ENCODE measurements at regions not wholly inside any gene's neighbourhood (a gene's known extent, or its start where the extent isn't known, plus 50 kb on each side); places are given as distances from the start of the nearest gene placed in this dataset.
"Not testable (repeated sequence)": the region's sequence is repeated elsewhere in the genome, so short reads cannot be mapped to it uniquely, and the experiment has no call there.

DNA sequence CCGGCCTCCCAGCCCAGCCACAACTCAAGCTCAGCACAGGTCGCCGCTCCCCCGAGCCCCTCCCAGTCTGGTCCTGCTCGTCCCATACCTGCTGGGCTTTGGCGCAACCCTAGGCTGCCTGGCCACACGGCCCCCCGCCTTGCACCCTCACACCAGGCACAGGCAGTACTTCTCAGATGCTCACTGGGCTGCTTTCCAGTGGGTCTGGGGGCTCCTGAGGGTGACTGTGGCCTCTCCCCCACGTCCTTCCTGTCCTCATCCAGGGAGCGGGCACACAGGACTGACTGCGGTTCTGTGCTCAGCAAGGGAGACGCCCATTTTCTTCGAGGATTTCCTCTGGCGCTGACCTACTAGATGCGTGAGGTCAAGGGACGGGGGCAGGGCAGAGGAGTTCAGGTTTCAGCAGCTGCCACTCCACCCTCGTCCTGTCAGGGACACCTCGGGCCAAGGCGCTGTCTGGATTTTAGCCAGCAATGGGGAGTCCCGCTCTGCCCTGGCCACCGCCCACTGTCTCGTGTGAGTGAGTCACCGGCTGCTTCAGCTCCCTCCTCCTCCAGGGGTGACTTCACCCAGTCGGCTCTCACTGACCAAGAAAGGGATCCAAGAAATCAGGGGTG is 115.8 kb downstream of the NPIPB11 start:
- CTCF ChIA-PET = no interaction called here

DNA sequence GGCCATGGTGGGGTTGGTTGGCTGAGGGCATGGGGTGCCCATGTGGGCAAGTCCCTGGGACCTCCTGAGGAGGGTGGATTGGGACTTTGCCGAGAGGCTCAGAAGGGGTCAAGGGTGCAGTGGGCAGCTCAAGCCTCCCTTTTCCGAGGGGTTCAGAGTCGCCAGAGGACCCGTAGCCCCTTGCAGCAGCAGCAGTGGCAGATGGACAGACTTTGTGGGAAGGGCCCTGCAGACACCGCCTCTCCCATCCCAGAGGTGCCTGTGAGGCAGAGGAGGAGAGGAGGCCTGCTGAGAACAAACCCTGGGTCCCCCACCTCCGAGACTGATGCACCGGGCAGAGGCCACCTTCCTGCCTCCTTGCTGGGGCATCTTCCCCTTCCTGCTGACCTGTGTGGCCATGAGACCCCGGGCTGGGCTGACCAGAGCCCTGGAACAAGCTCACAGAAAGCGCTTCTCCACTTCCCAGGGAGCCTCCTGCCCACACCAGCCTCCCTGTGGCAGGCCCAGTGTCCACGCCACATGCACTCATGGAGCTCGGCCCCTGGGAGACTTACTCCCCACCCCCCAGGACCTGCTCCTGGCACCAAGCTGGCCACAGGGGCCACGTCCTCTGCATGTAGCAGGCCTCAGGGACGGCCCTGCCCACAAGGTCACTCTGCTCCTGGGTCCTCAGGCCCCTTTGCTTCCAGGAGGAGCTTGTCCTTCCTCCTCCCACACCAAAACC is 116.8 kb downstream of the NPIPB11 start:
- H3K27ac Mint-ChIP-seq; H3K36me3 Mint-ChIP-seq; H3K4me3 Mint-ChIP-seq; ATAC-seq; CTCF ChIA-PET; H3K4me1 Mint-ChIP-seq; H3K27me3 Mint-ChIP-seq; DNase-seq; H3K9me3 Mint-ChIP-seq (ENCODE audit: low read depth): not testable (repeated sequence)

More for the DNA sequence above, 115.8 kb downstream of the NPIPB11 start:
- peak; percentile 91 for ATAC-seq
- Mint-ChIP-seq H3K4me1 (peaks cover 8% of the 10 kb centered on the region), H3K4me3 (peak overlapping the region; percentile 18), H3K9me3 (ENCODE audit: low read depth) (no peaks in the 10 kb centered on the region), H3K27me3 (no peaks in the 10 kb centered on the region), H3K36me3 (no peaks in the 10 kb centered on the region), H3K27ac (no peak overlapping the region)
- DNase-seq = peak; percentile 80

DNA sequence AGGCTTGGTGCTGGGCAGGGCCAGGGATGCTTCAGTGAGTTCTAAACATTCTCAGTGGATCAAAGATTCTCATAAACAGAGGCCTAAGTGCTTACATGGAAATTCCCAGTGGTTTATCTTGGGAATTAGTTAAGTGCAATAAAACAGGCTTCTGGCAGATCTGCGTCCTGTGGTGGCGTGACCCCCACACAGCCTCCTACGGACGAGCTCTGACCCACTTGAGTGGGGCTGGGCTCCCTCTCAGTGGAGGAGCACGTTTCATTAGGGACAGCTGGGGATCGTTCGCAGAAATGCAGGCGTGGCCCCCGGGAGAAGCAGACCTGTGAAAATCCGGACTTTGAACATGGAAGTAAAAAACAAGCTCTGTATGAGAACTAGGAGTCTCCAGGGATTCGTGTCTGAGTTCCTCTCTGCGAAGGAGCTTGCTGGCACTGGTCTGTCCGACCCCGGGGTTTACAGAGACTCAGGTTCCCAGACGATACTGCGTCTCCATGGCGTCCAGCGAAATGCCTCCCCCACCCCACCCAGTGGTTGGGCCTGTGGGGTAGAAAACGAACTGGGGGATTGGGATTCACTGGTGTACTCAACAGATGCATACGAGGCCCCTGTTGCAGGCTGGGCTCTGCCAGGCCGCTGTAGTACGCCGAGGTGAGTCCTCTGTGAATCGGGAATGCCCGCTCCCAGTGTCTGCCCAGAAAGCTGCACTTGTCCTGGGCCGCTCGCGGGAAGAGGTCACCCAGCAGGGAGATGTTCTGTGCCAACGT is 117.6 kb downstream of the NPIPB11 start:
- H3K27ac Mint-ChIP-seq; H3K4me3 Mint-ChIP-seq; ATAC-seq; H3K9me3 Mint-ChIP-seq (ENCODE audit: low read depth); H3K36me3 Mint-ChIP-seq; DNase-seq; CTCF ChIA-PET; H3K27me3 Mint-ChIP-seq: not testable (repeated sequence)
- peaks cover 11% of the 10 kb centered on the region for H3K4me1 Mint-ChIP-seq

DNA sequence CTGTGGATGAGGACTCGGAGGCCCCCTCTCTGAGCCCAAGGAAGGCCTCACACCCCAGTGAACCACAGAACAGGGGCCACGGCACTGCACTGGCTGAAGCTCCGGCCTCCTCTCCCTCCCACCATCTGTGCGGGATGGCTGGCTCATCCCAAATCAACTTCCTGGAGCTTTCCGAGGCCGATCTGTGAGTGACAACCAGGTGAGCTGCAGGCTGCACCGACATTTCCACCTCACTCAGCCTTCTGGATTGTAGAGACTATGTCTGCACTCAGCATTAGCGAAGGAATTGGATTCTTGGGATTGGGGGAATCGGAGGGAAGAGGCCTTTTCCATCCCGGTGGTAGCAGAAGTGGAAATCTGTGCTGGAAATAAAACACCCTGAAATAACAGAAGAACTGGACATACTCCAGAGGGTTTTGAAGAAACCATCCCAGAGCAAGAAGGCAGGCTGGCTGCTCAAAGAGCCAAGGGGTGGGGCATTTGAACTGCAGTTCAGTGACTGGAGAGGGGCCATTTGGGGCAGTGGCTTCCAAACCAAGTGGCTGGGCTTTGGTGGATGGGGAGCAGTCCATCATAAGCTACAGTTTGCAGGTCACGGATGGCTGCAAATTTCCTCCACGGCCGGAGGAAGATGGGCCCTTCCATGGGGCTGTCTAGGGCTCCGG is 118.5 kb downstream of the NPIPB11 start:
- H3K36me3 Mint-ChIP-seq; H3K9me3 Mint-ChIP-seq (ENCODE audit: low read depth); DNase-seq; H3K27ac Mint-ChIP-seq; ATAC-seq; CTCF ChIA-PET; H3K27me3 Mint-ChIP-seq; H3K4me3 Mint-ChIP-seq: not testable (repeated sequence)
- peaks cover 11% of the 10 kb centered on the region for H3K4me1 Mint-ChIP-seq

DNA sequence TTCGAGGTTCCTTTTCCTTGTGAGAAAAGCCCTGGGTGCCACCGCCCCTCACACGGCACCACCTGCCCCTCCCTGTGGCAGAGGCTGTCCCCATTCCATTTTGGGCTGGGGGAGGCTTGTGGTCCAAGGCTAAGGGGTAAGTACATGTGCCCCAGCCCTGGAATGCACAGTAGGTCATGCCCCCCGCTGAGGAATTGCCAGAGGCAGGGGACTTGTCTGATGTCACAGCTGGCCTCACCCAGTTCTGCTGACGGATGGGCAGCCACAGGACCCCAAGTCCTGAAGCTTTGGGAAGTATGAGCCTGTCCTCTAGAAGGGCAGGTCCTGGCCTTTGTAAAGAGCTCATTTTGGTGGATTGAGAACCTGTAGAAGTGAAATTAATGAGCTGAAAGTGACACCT is 119.3 kb downstream of the NPIPB11 start:
- CTCF ChIA-PET; H3K27ac Mint-ChIP-seq; H3K36me3 Mint-ChIP-seq; H3K27me3 Mint-ChIP-seq; ATAC-seq; H3K9me3 Mint-ChIP-seq (ENCODE audit: low read depth); H3K4me3 Mint-ChIP-seq; DNase-seq: not testable (repeated sequence)
- peaks cover 11% of the 10 kb centered on the region for H3K4me1 Mint-ChIP-seq

DNA sequence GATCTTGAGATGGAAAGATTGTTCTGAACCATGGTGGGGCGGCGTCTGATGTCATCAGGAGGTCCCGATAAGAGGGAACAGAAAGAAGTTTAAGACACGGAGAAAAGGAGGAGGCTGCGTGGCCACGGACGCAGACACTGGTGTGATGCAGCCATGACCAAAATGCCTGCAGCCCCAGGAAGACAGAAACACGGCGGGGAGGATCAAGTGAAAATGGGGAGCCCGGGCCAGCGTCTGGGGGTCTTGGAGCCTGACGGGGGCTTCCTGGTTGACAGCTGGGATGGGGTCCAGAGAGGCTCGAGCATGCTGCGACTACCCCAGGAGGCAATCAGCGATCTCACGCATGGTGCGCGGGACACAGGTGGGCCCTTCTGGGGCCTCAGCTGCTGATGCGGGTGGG is 119.7 kb downstream of the NPIPB11 start:
- peaks cover 11% of the 10 kb centered on the region for H3K4me1 Mint-ChIP-seq
- DNase-seq; ATAC-seq; H3K36me3 Mint-ChIP-seq; H3K27me3 Mint-ChIP-seq; H3K4me3 Mint-ChIP-seq; H3K27ac Mint-ChIP-seq; CTCF ChIA-PET; H3K9me3 Mint-ChIP-seq (ENCODE audit: low read depth): not testable (repeated sequence)

DNA sequence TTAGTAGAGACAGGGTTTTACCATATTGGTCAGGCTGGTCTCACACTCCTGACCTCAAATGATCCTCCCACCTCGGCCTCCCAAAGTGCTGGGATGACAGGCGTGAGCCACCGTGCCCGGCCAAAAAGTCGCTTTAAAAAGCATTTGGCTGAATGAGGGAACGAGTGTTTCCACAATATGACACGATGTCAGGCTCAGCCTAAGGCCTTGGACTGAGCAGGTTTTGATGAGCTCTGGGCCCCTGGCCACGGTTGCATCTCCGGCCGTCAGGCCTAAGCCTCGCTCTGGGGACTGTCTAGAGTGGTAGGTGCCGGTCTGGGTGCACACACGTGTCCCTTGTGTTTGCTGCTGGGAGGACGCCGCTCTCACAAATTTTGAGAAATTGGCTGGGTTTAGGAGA is 120.3 kb downstream of the NPIPB11 start:
- DNase-seq; ATAC-seq; H3K4me3 Mint-ChIP-seq; H3K36me3 Mint-ChIP-seq; H3K27ac Mint-ChIP-seq; H3K27me3 Mint-ChIP-seq; H3K9me3 Mint-ChIP-seq (ENCODE audit: low read depth); CTCF ChIA-PET: not testable (repeated sequence)
- peaks cover 11% of the 10 kb centered on the region for H3K4me1 Mint-ChIP-seq

DNA sequence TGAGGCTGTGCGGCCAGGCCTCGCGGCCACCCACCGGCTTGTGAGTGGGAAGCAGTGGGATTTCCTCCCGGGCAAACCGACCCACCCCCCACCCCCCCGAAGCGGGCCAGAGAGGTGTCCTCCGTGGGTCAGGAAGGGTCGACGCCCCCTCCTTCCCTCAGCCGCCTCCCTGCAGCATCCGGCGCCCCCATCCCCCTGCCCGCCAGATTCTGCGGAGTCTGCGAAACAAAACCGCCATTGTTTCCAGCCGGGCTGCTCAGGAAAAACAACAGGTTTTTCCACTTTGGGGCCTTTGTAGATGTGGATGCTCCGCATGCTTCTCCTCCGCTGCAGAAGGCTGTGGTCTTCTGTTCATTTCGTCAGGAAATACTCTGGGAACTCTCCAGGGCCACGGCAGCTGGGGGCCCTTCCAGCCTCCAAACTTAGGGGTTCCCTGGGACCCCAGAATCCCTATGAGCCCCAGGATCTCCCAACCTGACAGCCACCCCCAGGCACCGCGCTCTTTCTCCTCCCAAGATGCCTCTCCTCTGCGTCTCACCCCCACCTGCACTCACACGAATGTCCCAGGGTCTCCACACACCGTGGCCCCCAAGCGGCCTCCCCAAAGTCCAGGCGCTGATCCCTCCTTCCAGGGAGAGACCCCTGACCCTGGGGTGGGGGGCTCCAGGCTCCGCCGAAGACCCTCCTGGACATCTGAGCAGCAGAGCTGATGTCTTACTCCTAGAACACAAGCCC is 121.2 kb downstream of the NPIPB11 start:
- H3K27ac Mint-ChIP-seq; H3K9me3 Mint-ChIP-seq (ENCODE audit: low read depth); H3K36me3 Mint-ChIP-seq; ATAC-seq; H3K4me3 Mint-ChIP-seq; H3K4me1 Mint-ChIP-seq; CTCF ChIA-PET; H3K27me3 Mint-ChIP-seq; DNase-seq: not testable (repeated sequence)

DNA sequence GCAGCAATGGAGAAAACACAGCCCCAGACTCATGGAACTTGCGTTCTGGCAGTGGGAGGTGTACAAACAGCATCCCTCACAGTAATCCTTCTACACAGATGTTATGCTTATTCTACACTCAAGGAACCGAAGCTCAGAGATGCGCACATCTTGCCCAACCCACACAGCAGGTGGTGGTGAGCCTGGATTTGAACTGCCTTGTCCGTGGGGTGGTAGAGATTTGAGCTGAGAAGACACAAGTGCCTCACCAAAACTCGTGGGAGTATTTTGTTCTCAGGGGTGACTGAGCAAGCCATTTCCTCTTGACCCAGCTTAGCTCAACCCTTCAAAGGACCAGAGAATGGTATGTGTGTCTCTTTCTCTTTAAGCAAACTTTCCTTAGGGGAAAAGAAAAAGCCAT is 121.8 kb downstream of the NPIPB11 start:
- ATAC-seq; CTCF ChIA-PET; H3K27ac Mint-ChIP-seq; H3K36me3 Mint-ChIP-seq; H3K4me1 Mint-ChIP-seq; H3K9me3 Mint-ChIP-seq (ENCODE audit: low read depth); DNase-seq; H3K27me3 Mint-ChIP-seq; H3K4me3 Mint-ChIP-seq: not testable (repeated sequence)

DNA sequence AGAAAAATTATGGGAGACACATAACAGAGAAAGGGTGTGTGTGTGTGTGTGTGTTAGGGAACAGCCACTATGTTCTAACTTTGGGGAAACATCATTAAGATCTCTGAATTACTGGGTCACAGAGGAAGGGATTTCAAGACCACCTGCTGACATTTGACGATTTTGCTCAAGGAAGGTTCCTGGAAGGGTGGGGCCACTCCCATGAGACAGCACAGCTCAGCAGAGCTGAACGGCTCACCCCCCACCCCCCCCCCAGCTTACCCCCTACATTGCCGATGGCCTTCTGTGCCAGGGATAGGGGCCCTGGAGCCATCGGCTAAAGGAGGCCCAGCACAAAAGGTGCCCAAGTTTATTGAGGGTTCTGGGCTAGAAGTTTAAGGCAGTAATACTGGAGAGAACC is 122.4 kb downstream of the NPIPB11 start:
- H3K36me3 Mint-ChIP-seq; ATAC-seq; DNase-seq; H3K27me3 Mint-ChIP-seq; H3K4me3 Mint-ChIP-seq; CTCF ChIA-PET; H3K9me3 Mint-ChIP-seq (ENCODE audit: low read depth); H3K27ac Mint-ChIP-seq; H3K4me1 Mint-ChIP-seq: not testable (repeated sequence)

DNA sequence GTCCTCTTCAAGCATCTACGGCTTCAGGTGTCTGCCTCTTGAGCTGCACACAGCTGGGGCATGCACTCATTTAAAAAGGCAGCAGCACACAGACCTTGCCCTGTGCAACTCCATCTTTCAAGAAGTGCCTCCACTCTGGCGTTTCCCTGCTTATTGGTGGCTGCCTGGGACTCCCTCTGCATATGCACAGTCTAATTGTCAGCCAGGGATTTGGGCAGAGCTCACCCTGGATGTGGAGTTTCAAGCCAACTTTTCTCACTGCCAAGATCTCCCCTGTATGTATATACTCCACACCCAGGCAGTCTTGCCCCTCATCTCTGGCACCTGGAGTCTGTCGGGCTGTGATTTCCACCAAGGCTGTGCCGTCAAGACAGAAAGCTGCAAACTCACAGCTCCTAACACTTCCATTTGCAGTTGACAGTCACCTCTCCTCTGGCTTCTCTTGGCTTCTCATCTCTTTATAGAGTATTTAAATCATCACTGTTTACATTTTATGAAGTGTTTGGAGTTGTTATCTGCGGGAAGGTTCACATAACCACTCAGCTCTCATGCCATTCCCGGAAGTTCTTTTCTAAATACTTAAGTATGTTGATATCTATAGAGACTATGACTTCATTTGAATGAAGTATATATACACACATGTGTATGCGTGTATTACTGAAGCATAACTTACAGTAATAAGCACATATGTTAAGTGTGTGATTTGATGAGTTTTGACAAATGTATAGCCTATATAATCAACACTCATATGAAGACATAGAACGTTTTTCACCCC is 128.2 kb downstream of the NPIPB11 start:
- H3K9me3 Mint-ChIP-seq (ENCODE audit: low read depth); ATAC-seq; H3K27ac Mint-ChIP-seq; H3K36me3 Mint-ChIP-seq; H3K4me3 Mint-ChIP-seq; DNase-seq; H3K27me3 Mint-ChIP-seq; H3K4me1 Mint-ChIP-seq; CTCF ChIA-PET: not testable (repeated sequence)

DNA sequence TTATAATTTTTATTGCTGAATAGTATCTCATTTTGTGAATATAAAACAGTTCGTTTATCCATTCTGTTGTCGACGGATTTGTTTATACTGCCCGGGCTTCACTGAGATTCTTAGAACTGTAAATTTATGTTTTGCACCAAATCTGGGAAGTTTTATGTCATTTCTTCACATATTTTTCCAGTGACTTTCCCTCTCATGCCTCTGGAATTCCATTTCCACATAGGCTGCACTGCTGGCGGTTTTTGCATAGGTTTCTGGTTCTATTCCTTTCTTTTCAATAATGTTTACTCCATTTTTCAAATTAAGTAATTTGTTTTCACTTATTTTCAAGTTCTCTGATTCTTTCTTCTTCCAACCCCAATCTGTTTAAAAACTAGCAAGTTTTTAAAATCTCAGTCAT is 130.1 kb downstream of the NPIPB11 start:
- ATAC-seq; DNase-seq; H3K27ac Mint-ChIP-seq; H3K27me3 Mint-ChIP-seq; H3K4me1 Mint-ChIP-seq; H3K36me3 Mint-ChIP-seq; H3K4me3 Mint-ChIP-seq; CTCF ChIA-PET; H3K9me3 Mint-ChIP-seq (ENCODE audit: low read depth): not testable (repeated sequence)

All from activated CD8-positive, alpha-beta memory T cell treated with anti-CD3 and anti-CD28 coated beads, Interleukin-2, amount 10 ng/mL, durations not matched to agents 7 days and 5 days (primary cell).